GM12878 (cell line): ENCODE measurements at regions not wholly inside any gene's neighbourhood (a gene's known extent, or its start where the extent isn't known, plus 50 kb on each side); places are given as distances from the start of the nearest gene placed in this dataset.

Experiments
- ATAC-seq: fragments of 200-7000 bp; cut with Tn5 transposase; 3 replicates; pipeline ENCODE4 v1.9.1; 2020; ENCODE audit warnings: mild to moderate bottlenecking, moderate library complexity
- BruUV-seq: library from RNA; stranded (reverse); fragments of 400-500 nt; replicated peaks from 2 replicates; lab custom pipeline; 2021; lab: Mats Ljungman, UMichigan
- CTCF ChIA-PET: fragments of 300-600 bp; sonication (Branson Sonifier 250); formaldehyde crosslinking; extraction: SDS; loops from one replicate; lab custom pipeline; 2021; ENCODE audit warnings: inconsistent platforms; lab: Yijun Ruan, JAX
- POLR2A ChIA-PET: fragments of 350-600 bp; formaldehyde crosslinking; extraction: SDS; loops from one replicate; lab custom pipeline; 2021; ENCODE audit warnings: inconsistent platforms; lab: Charles Lee
- RAD21 ChIA-PET: fragments of 300-600 bp; sonication (Branson Sonifier 250); formaldehyde crosslinking; loops from one replicate; lab custom pipeline; 2023; ENCODE audit warnings: antibody characterized with exemption; ENCODE audit not compliant: unreplicated experiment; lab: Charles Lee
- SMC1A ChIA-PET: fragments of 300-600 bp; sonication (Branson Sonifier 250); formaldehyde crosslinking; loops from one replicate; lab custom pipeline; 2023; ENCODE audit not compliant: unreplicated experiment, uncharacterized antibody; lab: Charles Lee
- DNase-seq: peaks from one replicate; pipeline ENCODE4 v3.0.0-alpha.2; 2011; ENCODE audit warnings: low read depth, low spot score
- FAIRE-seq: peaks from 3 replicates; lab custom pipeline; 2011; peaks lifted over from hg19 to GRCh38; lab: Jason Lieb, UNC
- H2AFZ ChIP-seq: 2 replicates; pipeline ENCODE4 v1.6.0; 2011; ENCODE audit warnings: low read depth, low read length, control low read depth; ENCODE audit not compliant: control insufficient read depth
- H3K27ac ChIP-seq: 2 replicates; pipeline ENCODE4 v1.5.1; 2011; ENCODE audit warnings: control low read depth; ENCODE audit not compliant: control insufficient read depth, insufficient read depth
- H3K27me3 ChIP-seq, 2 experiments: replicated peaks in 1 of 2; 2 replicates each; pipeline versions ENCODE4 v1.6.0 to v1.6.1; 2011; ENCODE audit warnings: low read length in 1 of 2; ENCODE audit not compliant: control insufficient read depth in 2 of 2, insufficient read depth in 2 of 2
- H3K36me3 ChIP-seq, 2 experiments: 2 replicates each; pipeline ENCODE4 v1.5.1; 2011; ENCODE audit warnings: low read length in 1 of 2; ENCODE audit not compliant: control insufficient read depth in 2 of 2, insufficient read depth in 2 of 2
- H3K4me1 ChIP-seq: 2 replicates; pipeline ENCODE4 v1.6.1; 2011; ENCODE audit warnings: mild to moderate bottlenecking, low read length, moderate library complexity, mixed read lengths; ENCODE audit not compliant: control insufficient read depth, insufficient read depth
- H3K4me2 ChIP-seq: 2 replicates; pipeline ENCODE4 v1.6.0; 2011; ENCODE audit warnings: control low read depth; ENCODE audit not compliant: control insufficient read depth, insufficient read depth
- H3K4me3 ChIP-seq: fragments of 200-600 bp; sonication (generic); 2 replicates; pipeline ENCODE4 v1.5.1; 2016
- H3K79me2 ChIP-seq: 2 replicates; pipeline ENCODE4 v1.6.0; 2011; ENCODE audit warnings: low read length; ENCODE audit not compliant: control insufficient read depth, insufficient read depth
- H3K9ac ChIP-seq: 2 replicates; pipeline ENCODE4 v1.8.0; 2011; ENCODE audit warnings: low read length, control low read depth, mixed read lengths; ENCODE audit not compliant: control insufficient read depth, insufficient read depth
- H3K9me3 ChIP-seq: replicated peaks from 3 replicates; pipeline ENCODE4 v1.5.1; 2011; ENCODE audit warnings: mild to moderate bottlenecking, low read length; ENCODE audit not compliant: control insufficient read depth, insufficient read depth
- H4K20me1 ChIP-seq: 2 replicates; pipeline ENCODE4 v1.6.0; 2011; ENCODE audit not compliant: control insufficient read depth, insufficient read depth
- ATF2 ChIP-seq: IDR thresholded peaks from 2 replicates; pipeline ENCODE4 v1.6.1; 2012; ENCODE audit warnings: low read length, inconsistent platforms
- BMI1 ChIP-seq: fragments of 450-650 bp; IDR thresholded peaks from 2 replicates; pipeline ENCODE4 v1.6.1; 2016; ENCODE audit warnings: mild to moderate bottlenecking, moderate library complexity, borderline replicate concordance
- BRCA1 ChIP-seq: IDR thresholded peaks from 2 replicates; pipeline ENCODE4 v1.6.1; 2011; ENCODE audit warnings: low read depth, low read length, improper control_type of control experiment
- CHD4 ChIP-seq: fragments of 200-600 bp; sonication (generic); IDR thresholded peaks from 2 replicates; pipeline ENCODE4 v1.6.1; 2016; ENCODE audit warnings: mild to moderate bottlenecking
- CREM ChIP-seq: IDR thresholded peaks from 2 replicates; pipeline ENCODE4 v1.6.1; 2014; ENCODE audit warnings: antibody characterized with exemption, low read depth
- EED ChIP-seq: sonication (generic); IDR thresholded peaks from 2 replicates; pipeline ENCODE4 v1.6.1; 2016; ENCODE audit warnings: antibody characterized with exemption, low read depth
- GABPA ChIP-seq: IDR thresholded peaks from 2 replicates; pipeline ENCODE4 v1.6.1; 2014; ENCODE audit warnings: antibody characterized with exemption, low read depth, mild to moderate bottlenecking, inconsistent platforms
- JUNB ChIP-seq: IDR thresholded peaks from 2 replicates; pipeline ENCODE4 v1.6.1; 2016; ENCODE audit warnings: antibody characterized with exemption, mild to moderate bottlenecking
- KLF5 ChIP-seq: fragments of 450-650 bp; IDR thresholded peaks from 2 replicates; pipeline ENCODE4 v1.6.1; 2014; ENCODE audit warnings: mild to moderate bottlenecking; ENCODE audit not compliant: partially characterized antibody
- MLLT1 ChIP-seq: fragments of 450-650 bp; IDR thresholded peaks from 2 replicates; pipeline ENCODE4 v1.6.1; 2016; ENCODE audit warnings: mild to moderate bottlenecking
- MXI1 ChIP-seq: fragments of 150-350 bp; IDR thresholded peaks from 2 replicates; pipeline ENCODE4 v1.6.1; 2011; ENCODE audit warnings: low read depth, mild to moderate bottlenecking, inconsistent platforms, low read length, improper control_type of control experiment
- POLR2AphosphoS5 ChIP-seq: IDR thresholded peaks from 2 replicates; pipeline ENCODE4 v1.6.1; 2011; ENCODE audit warnings: mild to moderate bottlenecking, low read length, inconsistent platforms
- RBBP5 ChIP-seq: fragments of 200-600 bp; sonication (generic); conservative IDR thresholded peaks from 2 replicates; pipeline ENCODE4 v1.6.1; 2016
- RELA ChIP-seq: fragments of 450-650 bp; IDR thresholded peaks from 2 replicates; pipeline ENCODE4 v1.8.0; 2014; ENCODE audit warnings: borderline replicate concordance; ENCODE audit not compliant: partially characterized antibody
- SREBF1 ChIP-seq: IDR thresholded peaks from 2 replicates; pipeline ENCODE4 v1.6.1; 2012; ENCODE audit warnings: mild to moderate bottlenecking, low read length
- USF1 ChIP-seq: IDR thresholded peaks from 2 replicates; pipeline ENCODE4 v1.6.1; 2011; ENCODE audit warnings: borderline replicate concordance, low read depth, mild to moderate bottlenecking, moderate library complexity, mixed read lengths, low read length; ENCODE audit not compliant: insufficient read depth; ENCODE audit errors: extremely low read length
- WRNIP1 ChIP-seq: IDR thresholded peaks from 2 replicates; pipeline ENCODE4 v1.6.1; 2011; ENCODE audit warnings: low read depth, low read length, improper control_type of control experiment, borderline replicate concordance
- WGBS: methylation state at CpG from one replicate; pipeline ENCODE4 v1.1.6; 2016; ENCODE audit warnings: low lambda C conversion rate; ENCODE audit not compliant: insufficient replicate concordance, insufficient coverage; ENCODE audit errors: missing lambda C conversion rate; 5-methylcytosine and 5-hydroxymethylcytosine counted together
- in situ Hi-C: fragments of 300-500 bp; cut with MboI; formaldehyde crosslinking; loops from 9 replicates; pipeline ENCODE4 v1.14.3; 2018; ENCODE audit warnings: mixed read lengths
- intact Hi-C: fragments of 100-400 bp; cut with micrococcal nuclease; formaldehyde crosslinking; loops from one replicate; pipeline ENCODE4 v1.14.2; 2022; ENCODE audit not compliant: unreplicated experiment
- TF ChIP-seq, protein P1 (sequence below): fragments of 450-650 bp; IDR thresholded peaks from 2 replicates; pipeline ENCODE4 v1.6.1; 2017; ENCODE audit warnings: borderline replicate concordance
- TF ChIP-seq, protein P2 (sequence below): fragments of 450-650 bp; IDR thresholded peaks from 2 replicates; pipeline ENCODE4 v1.6.1; 2016; ENCODE audit warnings: mild to moderate bottlenecking

GRCh38 chr5:148950471-148950863 lies 112.4 kb downstream of the SH3TC2 start:
- TF ChIP-seq KLF5 (no peak), USF1 (no peak), JUNB (no peak), MLLT1 (no peak), WRNIP1 (no peak), ATF2 (no peak), CHD4 (no peak), SREBF1 (no peak), CREM (no peak), EED (no peak), GABPA (no peak), BMI1 (no peak), MXI1 (no peak), POLR2AphosphoS5 (no peak), RELA (no peak), RBBP5 (no peak), BRCA1 (no peak)
- TF ChIP-seq, protein P1, sequence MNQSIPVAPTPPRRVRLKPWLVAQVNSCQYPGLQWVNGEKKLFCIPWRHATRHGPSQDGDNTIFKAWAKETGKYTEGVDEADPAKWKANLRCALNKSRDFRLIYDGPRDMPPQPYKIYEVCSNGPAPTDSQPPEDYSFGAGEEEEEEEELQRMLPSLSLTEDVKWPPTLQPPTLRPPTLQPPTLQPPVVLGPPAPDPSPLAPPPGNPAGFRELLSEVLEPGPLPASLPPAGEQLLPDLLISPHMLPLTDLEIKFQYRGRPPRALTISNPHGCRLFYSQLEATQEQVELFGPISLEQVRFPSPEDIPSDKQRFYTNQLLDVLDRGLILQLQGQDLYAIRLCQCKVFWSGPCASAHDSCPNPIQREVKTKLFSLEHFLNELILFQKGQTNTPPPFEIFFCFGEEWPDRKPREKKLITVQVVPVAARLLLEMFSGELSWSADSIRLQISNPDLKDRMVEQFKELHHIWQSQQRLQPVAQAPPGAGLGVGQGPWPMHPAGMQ: no peak
- TF ChIP-seq, protein P2, sequence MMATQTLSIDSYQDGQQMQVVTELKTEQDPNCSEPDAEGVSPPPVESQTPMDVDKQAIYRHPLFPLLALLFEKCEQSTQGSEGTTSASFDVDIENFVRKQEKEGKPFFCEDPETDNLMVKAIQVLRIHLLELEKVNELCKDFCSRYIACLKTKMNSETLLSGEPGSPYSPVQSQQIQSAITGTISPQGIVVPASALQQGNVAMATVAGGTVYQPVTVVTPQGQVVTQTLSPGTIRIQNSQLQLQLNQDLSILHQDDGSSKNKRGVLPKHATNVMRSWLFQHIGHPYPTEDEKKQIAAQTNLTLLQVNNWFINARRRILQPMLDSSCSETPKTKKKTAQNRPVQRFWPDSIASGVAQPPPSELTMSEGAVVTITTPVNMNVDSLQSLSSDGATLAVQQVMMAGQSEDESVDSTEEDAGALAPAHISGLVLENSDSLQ: no peak
- intact Hi-C loops: no loop called here
- RAD21 ChIA-PET: interaction anchor here (1.1 to 1.7 kb wide), 2 partner anchors 203 to 209 kb away, joined by 3 to 5 read pairs; no protein-coding TSS in a partner anchor
- BruUV-seq: no TSS peak
- FAIRE-seq: no peak
- in situ Hi-C loops: no loop called here
- CTCF ChIA-PET: interaction anchor here (1.4 to 15.3 kb wide), 2 partner anchors 129 to 213 kb away, joined by 3 to 523 read pairs; no protein-coding TSS in a partner anchor
- Histone ChIP-seq H2AFZ (no peak overlapping the region), H3K9ac (no peak overlapping the region), H4K20me1 (no peaks in the 10 kb centered on the region), H3K4me2 (no peak overlapping the region), H3K4me3 (no peak overlapping the region), H3K36me3 (no peaks in the 10 kb centered on the region), H3K27me3 (no peaks in the 10 kb centered on the region; a peak in 1 of 4 replicates), H3K9me3 (no peaks in the 10 kb centered on the region), H3K79me2 (no peaks in the 10 kb centered on the region), H3K4me1 (no peaks in the 10 kb centered on the region), H3K27ac (no peak overlapping the region)
- 55% methylated on average over 2 of the region's 2 CpGs for WGBS
- SMC1A ChIA-PET: interaction anchor here (1.0 to 2.8 kb wide), 4 partner anchors 14 to 211 kb away, joined by 3 to 19 read pairs (median 4); no protein-coding TSS in a partner anchor
- no peak for ATAC-seq
- DNase-seq: no peak
- POLR2A ChIA-PET: no interaction called here
